ENCODE measurements at regions not wholly inside any gene's neighbourhood (a gene's known extent, or its start where the extent isn't known, plus 50 kb on each side); places are given as distances from the start of the nearest gene placed in this dataset.

- no peaks in the 10 kb centered on the region for H3K27me3 ChIP-seq (replicated peaks in 2 of 5; ENCODE audit: control insufficient read depth in 4 of 5, insufficient read depth in 5 of 5, low read length in 4 of 5)
- no peaks in the 10 kb centered on the region for H3K4me1 ChIP-seq (ENCODE audit: control extremely low read depth in 1 of 4, control insufficient read depth in 4 of 4, insufficient read depth in 4 of 4, low read length in 3 of 4)
- POLR2A ChIA-PET: no interaction called here
- WGBS (ENCODE audit: insufficient coverage): no CpG with 5 or more reads among the region's 3 CpGs
- H3K36me3 ChIP-seq (ENCODE audit: control insufficient read depth in 4 of 4, insufficient read depth in 4 of 4, low read length in 3 of 4): no peaks in the 10 kb centered on the region
- no peak for DNase-seq
- no peak overlapping the region for H3K27ac ChIP-seq (ENCODE audit: insufficient read depth in 1 of 2, low read depth in 1 of 2, low read length in 2 of 2, poor library complexity in 1 of 2, severe bottlenecking in 2 of 2)
- no peaks in the 10 kb centered on the region for H3K9me3 ChIP-seq (ENCODE audit: control extremely low read depth in 1 of 5, control insufficient read depth in 4 of 5, insufficient read depth in 2 of 5, low read depth in 1 of 5, low read length in 4 of 5)
- H3K4me3 ChIP-seq (ENCODE audit: control insufficient read depth in 1 of 7, extremely low read depth in 1 of 7, insufficient read depth in 4 of 7, low read depth in 2 of 7, low read length in 6 of 7): no peak overlapping the region
- CTCF ChIA-PET: no interaction called here
Observed at GRCh38 chr6:48825501-48826151, 637.4 kb downstream of the MMUT start.

- DNase-seq: no peak
- no peaks in the 10 kb centered on the region for H3K27me3 ChIP-seq (replicated peaks in 2 of 5; ENCODE audit: control insufficient read depth in 4 of 5, insufficient read depth in 5 of 5, low read length in 4 of 5)
- ChIA-PET CTCF (no interaction called here), POLR2A (no interaction called here)
- H3K27ac ChIP-seq (ENCODE audit: insufficient read depth in 1 of 2, low read depth in 1 of 2, low read length in 2 of 2, poor library complexity in 1 of 2, severe bottlenecking in 2 of 2): no peak overlapping the region
- no peaks in the 10 kb centered on the region for H3K9me3 ChIP-seq (ENCODE audit: control extremely low read depth in 1 of 5, control insufficient read depth in 4 of 5, insufficient read depth in 2 of 5, low read depth in 1 of 5, low read length in 4 of 5)
- no peaks in the 10 kb centered on the region for H3K36me3 ChIP-seq (ENCODE audit: control insufficient read depth in 4 of 4, insufficient read depth in 4 of 4, low read length in 3 of 4)
- H3K4me3 ChIP-seq (ENCODE audit: control insufficient read depth in 1 of 7, extremely low read depth in 1 of 7, insufficient read depth in 4 of 7, low read depth in 2 of 7, low read length in 6 of 7): no peak overlapping the region
- H3K4me1 ChIP-seq (ENCODE audit: control extremely low read depth in 1 of 4, control insufficient read depth in 4 of 4, insufficient read depth in 4 of 4, low read length in 3 of 4): no peaks in the 10 kb centered on the region
Observed at GRCh38 chr6:48818052-48818412, 645.0 kb downstream of the MMUT start.

- H3K4me1 ChIP-seq (ENCODE audit: control extremely low read depth in 1 of 4, control insufficient read depth in 4 of 4, insufficient read depth in 4 of 4, low read length in 3 of 4): no peaks in the 10 kb centered on the region
- H3K27me3 ChIP-seq (replicated peaks in 2 of 5; ENCODE audit: control insufficient read depth in 4 of 5, insufficient read depth in 5 of 5, low read length in 4 of 5): no peaks in the 10 kb centered on the region
- POLR2A ChIA-PET: no interaction called here
- CTCF ChIA-PET: no interaction called here
- DNase-seq: no peak
- H3K9me3 ChIP-seq (ENCODE audit: control extremely low read depth in 1 of 5, control insufficient read depth in 4 of 5, insufficient read depth in 2 of 5, low read depth in 1 of 5, low read length in 4 of 5): no peaks in the 10 kb centered on the region
- 100% methylated on average over 2 of the region's 4 CpGs for WGBS (ENCODE audit: insufficient coverage)
- H3K4me3 ChIP-seq (ENCODE audit: control insufficient read depth in 1 of 7, extremely low read depth in 1 of 7, insufficient read depth in 4 of 7, low read depth in 2 of 7, low read length in 6 of 7): no peak overlapping the region
- no peaks in the 10 kb centered on the region for H3K36me3 ChIP-seq (ENCODE audit: control insufficient read depth in 4 of 4, insufficient read depth in 4 of 4, low read length in 3 of 4)
- no peak overlapping the region for H3K27ac ChIP-seq (ENCODE audit: insufficient read depth in 1 of 2, low read depth in 1 of 2, low read length in 2 of 2, poor library complexity in 1 of 2, severe bottlenecking in 2 of 2)
Observed at GRCh38 chr6:48817333-48818051, 645.6 kb downstream of the MMUT start.

GRCh38 chr6:48814957-48815356 lies 648.1 kb downstream of the MMUT start:
- Histone ChIP-seq H3K27me3 (replicated peaks in 2 of 5; ENCODE audit: control insufficient read depth in 4 of 5, insufficient read depth in 5 of 5, low read length in 4 of 5) (no peaks in the 10 kb centered on the region), H3K4me3 (ENCODE audit: control insufficient read depth in 1 of 7, extremely low read depth in 1 of 7, insufficient read depth in 4 of 7, low read depth in 2 of 7, low read length in 6 of 7) (no peak overlapping the region), H3K4me1 (ENCODE audit: control extremely low read depth in 1 of 4, control insufficient read depth in 4 of 4, insufficient read depth in 4 of 4, low read length in 3 of 4) (no peaks in the 10 kb centered on the region), H3K36me3 (ENCODE audit: control insufficient read depth in 4 of 4, insufficient read depth in 4 of 4, low read length in 3 of 4) (no peaks in the 10 kb centered on the region), H3K9me3 (ENCODE audit: control extremely low read depth in 1 of 5, control insufficient read depth in 4 of 5, insufficient read depth in 2 of 5, low read depth in 1 of 5, low read length in 4 of 5) (no peaks in the 10 kb centered on the region), H3K27ac (ENCODE audit: insufficient read depth in 1 of 2, low read depth in 1 of 2, low read length in 2 of 2, poor library complexity in 1 of 2, severe bottlenecking in 2 of 2) (no peak overlapping the region)
- CTCF ChIA-PET: no interaction called here
- no peak for DNase-seq
- POLR2A ChIA-PET: no interaction called here

GRCh38 chr6:48813836-48814235 lies 649.2 kb downstream of the MMUT start:
- POLR2A ChIA-PET: no interaction called here

GRCh38 chr6:48809700-48810099 lies 653.4 kb downstream of the MMUT start:
- WGBS (ENCODE audit: insufficient coverage): 78% methylated on average over 1 of the region's 2 CpGs
- Histone ChIP-seq H3K27ac (ENCODE audit: insufficient read depth in 1 of 2, low read depth in 1 of 2, low read length in 2 of 2, poor library complexity in 1 of 2, severe bottlenecking in 2 of 2) (no peak overlapping the region), H3K36me3 (ENCODE audit: control insufficient read depth in 4 of 4, insufficient read depth in 4 of 4, low read length in 3 of 4) (no peaks in the 10 kb centered on the region), H3K27me3 (replicated peaks in 2 of 5; ENCODE audit: control insufficient read depth in 4 of 5, insufficient read depth in 5 of 5, low read length in 4 of 5) (no peaks in the 10 kb centered on the region), H3K4me3 (ENCODE audit: control insufficient read depth in 1 of 7, extremely low read depth in 1 of 7, insufficient read depth in 4 of 7, low read depth in 2 of 7, low read length in 6 of 7) (no peak overlapping the region), H3K4me1 (ENCODE audit: control extremely low read depth in 1 of 4, control insufficient read depth in 4 of 4, insufficient read depth in 4 of 4, low read length in 3 of 4) (no peaks in the 10 kb centered on the region), H3K9me3 (ENCODE audit: control extremely low read depth in 1 of 5, control insufficient read depth in 4 of 5, insufficient read depth in 2 of 5, low read depth in 1 of 5, low read length in 4 of 5) (no peaks in the 10 kb centered on the region)
- CTCF ChIA-PET: no interaction called here
- POLR2A ChIA-PET: no interaction called here
- DNase-seq: no peak

More at GRCh38 chr6:48813836-48814235, 649.2 kb downstream of the MMUT start:
- Histone ChIP-seq H3K4me1 (ENCODE audit: control extremely low read depth in 1 of 4, control insufficient read depth in 4 of 4, insufficient read depth in 4 of 4, low read length in 3 of 4) (no peaks in the 10 kb centered on the region), H3K4me3 (ENCODE audit: control insufficient read depth in 1 of 7, extremely low read depth in 1 of 7, insufficient read depth in 4 of 7, low read depth in 2 of 7, low read length in 6 of 7) (no peak overlapping the region), H3K27ac (ENCODE audit: insufficient read depth in 1 of 2, low read depth in 1 of 2, low read length in 2 of 2, poor library complexity in 1 of 2, severe bottlenecking in 2 of 2) (no peak overlapping the region), H3K9me3 (ENCODE audit: control extremely low read depth in 1 of 5, control insufficient read depth in 4 of 5, insufficient read depth in 2 of 5, low read depth in 1 of 5, low read length in 4 of 5) (no peaks in the 10 kb centered on the region), H3K36me3 (ENCODE audit: control insufficient read depth in 4 of 4, insufficient read depth in 4 of 4, low read length in 3 of 4) (no peaks in the 10 kb centered on the region), H3K27me3 (replicated peaks in 2 of 5; ENCODE audit: control insufficient read depth in 4 of 5, insufficient read depth in 5 of 5, low read length in 4 of 5) (no peaks in the 10 kb centered on the region)
- DNase-seq: no peak
- 63% methylated on average over 2 of the region's 3 CpGs for WGBS (ENCODE audit: insufficient coverage)
- CTCF ChIA-PET: no interaction called here

DNA sequence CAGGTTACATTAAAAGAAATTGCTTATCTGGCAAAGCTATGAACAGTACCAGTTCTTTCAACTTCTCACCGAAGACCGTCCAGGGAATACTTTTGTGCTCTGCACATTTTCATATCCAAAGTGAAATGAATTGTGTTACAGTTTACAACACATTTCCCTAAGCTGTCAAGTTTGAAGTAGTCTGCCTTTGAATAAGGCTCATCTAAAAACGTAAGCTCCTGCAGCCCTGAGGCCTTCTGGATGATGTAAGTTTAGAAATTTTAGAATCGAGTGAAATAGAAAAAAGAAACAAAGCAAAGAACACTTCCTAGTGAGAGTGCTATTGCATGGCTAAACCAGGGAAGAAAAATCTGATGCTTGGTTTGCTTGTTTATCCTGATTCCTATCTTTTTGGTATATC lies 653.8 kb downstream of the MMUT start:
- H3K36me3 ChIP-seq (ENCODE audit: control insufficient read depth in 4 of 4, insufficient read depth in 4 of 4, low read length in 3 of 4): no peaks in the 10 kb centered on the region
- no peaks in the 10 kb centered on the region for H3K9me3 ChIP-seq (ENCODE audit: control extremely low read depth in 1 of 5, control insufficient read depth in 4 of 5, insufficient read depth in 2 of 5, low read depth in 1 of 5, low read length in 4 of 5)
- POLR2A ChIA-PET: no interaction called here
- CTCF ChIA-PET: no interaction called here
- no peak overlapping the region for H3K27ac ChIP-seq (ENCODE audit: insufficient read depth in 1 of 2, low read depth in 1 of 2, low read length in 2 of 2, poor library complexity in 1 of 2, severe bottlenecking in 2 of 2)
- H3K4me1 ChIP-seq (ENCODE audit: control extremely low read depth in 1 of 4, control insufficient read depth in 4 of 4, insufficient read depth in 4 of 4, low read length in 3 of 4): no peaks in the 10 kb centered on the region
- no peak for DNase-seq
- WGBS (ENCODE audit: insufficient coverage): 86% methylated on average over 4 of the region's 4 CpGs
- H3K27me3 ChIP-seq (replicated peaks in 2 of 5; ENCODE audit: control insufficient read depth in 4 of 5, insufficient read depth in 5 of 5, low read length in 4 of 5): no peaks in the 10 kb centered on the region
- no peak overlapping the region for H3K4me3 ChIP-seq (ENCODE audit: control insufficient read depth in 1 of 7, extremely low read depth in 1 of 7, insufficient read depth in 4 of 7, low read depth in 2 of 7, low read length in 6 of 7)
